Thyroid gland (tissue), 4 donors: ENCODE measurements at regions not wholly inside any gene's neighbourhood (a gene's known extent, or its start where the extent isn't known, plus 50 kb on each side); places are given as distances from the start of the nearest gene placed in this dataset.

Experiments
- DNase-seq, 2 donors: peaks; one replicate each; pipeline ENCODE4 v3.0.0-alpha.2; 2019
- H3K27ac ChIP-seq, 3 donors: fragments of 200-600 bp; sonication (generic); 1 replicate in 2 of 3; 2 replicates in 1 of 3; pipeline ENCODE4 v1.5.1; 2016 to 2019; ENCODE audit warnings: mild to moderate bottlenecking in 1 of 3, moderate library complexity in 1 of 3
- H3K27me3 ChIP-seq: fragments of 200-600 bp; sonication (generic); one replicate; pipeline ENCODE4 v1.5.1; 2019
- H3K36me3 ChIP-seq, 2 donors: fragments of 200-600 bp; sonication (generic); one replicate each; pipeline ENCODE4 v1.5.1; 2016 to 2019
- H3K4me1 ChIP-seq, 2 donors: fragments of 200-600 bp; sonication (generic); one replicate each; pipeline ENCODE4 v1.5.1; 2017 to 2019
- H3K4me3 ChIP-seq, 3 donors: fragments of 200-600 bp; sonication (generic); replicated peaks in 1 of 3; 1 replicate in 2 of 3; 2 replicates in 1 of 3; pipeline ENCODE4 v1.5.1; 2016; ENCODE audit warnings: mild to moderate bottlenecking in 1 of 3
- H3K9me3 ChIP-seq: fragments of 200-600 bp; sonication (generic); one replicate; pipeline ENCODE4 v1.5.1; 2017
- POLR2A ChIP-seq, 2 donors: fragments of 450-650 bp; IDR thresholded peaks; one replicate each; pipeline ENCODE4 v1.6.1; 2017; ENCODE audit warnings: antibody characterized with exemption in 2 of 2, mild to moderate bottlenecking in 2 of 2, moderate library complexity in 1 of 2
- WGBS, 2 donors: methylation state at CpG; one replicate each; pipeline ENCODE4 v1.1.5; 2017; 5-methylcytosine and 5-hydroxymethylcytosine counted together
- intact Hi-C: fragments of 100-400 bp; cut with DNase I; formaldehyde crosslinking; loops from one replicate; pipeline ENCODE4 v1.15.1; 2023
- TF ChIP-seq, protein P1 (sequence below), 6 experiments: fragments of 200-600 bp in 3 of 6; fragments of 450-650 bp in 3 of 6; sonication (generic) in 3 of 6; IDR thresholded peaks; one replicate each; pipeline ENCODE4 v1.5.1; 2016 to 2019; ENCODE audit warnings: antibody characterized with exemption in 6 of 6, mild to moderate bottlenecking in 2 of 6, inconsistent platforms in 1 of 6, moderate library complexity in 1 of 6

DNA sequence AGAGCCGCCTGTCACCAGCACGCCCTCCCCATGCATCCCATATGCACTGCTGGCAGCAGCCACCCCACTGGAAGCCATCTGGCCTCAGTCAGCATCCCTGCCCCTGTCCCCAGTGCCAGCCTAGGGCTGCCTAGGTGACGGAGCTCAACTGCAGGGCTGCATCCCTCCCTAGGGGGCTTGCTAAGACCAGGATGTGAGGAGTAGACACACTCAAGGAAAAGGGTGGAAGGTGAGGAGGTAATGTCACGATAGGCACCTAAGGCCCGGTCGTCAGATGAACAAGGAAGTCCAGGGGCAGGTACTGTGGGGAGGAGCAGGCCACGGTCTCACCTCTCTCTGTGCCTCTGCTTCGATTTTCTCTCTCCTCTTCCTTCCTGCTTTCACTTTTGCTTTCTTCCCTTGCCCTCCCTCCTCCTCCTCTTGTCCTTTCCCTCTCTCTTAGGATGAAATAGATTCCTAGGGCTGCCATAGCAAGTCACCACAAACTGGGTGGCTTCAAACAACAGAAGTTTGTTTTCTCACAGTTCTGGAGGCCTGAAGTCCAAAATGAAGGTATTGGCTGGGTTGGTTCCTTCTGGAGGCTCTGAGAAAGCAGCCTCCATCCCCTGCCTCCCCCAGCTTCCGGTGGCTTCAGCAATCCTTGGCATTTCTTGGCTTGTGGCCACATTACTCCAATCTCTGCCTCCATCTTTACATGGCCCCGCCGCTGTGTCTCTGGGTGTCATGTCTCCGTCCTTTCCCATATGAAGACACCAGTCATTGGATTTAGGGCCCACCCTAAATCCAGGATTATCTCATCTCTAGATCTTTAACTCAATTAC lies 298.3 kb downstream of the SHQ1 start:
- Histone ChIP-seq H3K9me3 (no peaks in the 10 kb centered on the region), H3K27me3 (no peaks in the 10 kb centered on the region), H3K36me3 (no peaks in the 10 kb centered on the region), H3K27ac (no peak overlapping the region), H3K4me1 (no peaks in the 10 kb centered on the region), H3K4me3 (no peak overlapping the region)
- WGBS, 2 donors: 85 to 91% methylated on average over 11 to 12 of the region's 12 CpGs
- no peak for TF ChIP-seq POLR2A (IDR thresholded peaks at IDR 0.05)
- TF ChIP-seq, protein P1, sequence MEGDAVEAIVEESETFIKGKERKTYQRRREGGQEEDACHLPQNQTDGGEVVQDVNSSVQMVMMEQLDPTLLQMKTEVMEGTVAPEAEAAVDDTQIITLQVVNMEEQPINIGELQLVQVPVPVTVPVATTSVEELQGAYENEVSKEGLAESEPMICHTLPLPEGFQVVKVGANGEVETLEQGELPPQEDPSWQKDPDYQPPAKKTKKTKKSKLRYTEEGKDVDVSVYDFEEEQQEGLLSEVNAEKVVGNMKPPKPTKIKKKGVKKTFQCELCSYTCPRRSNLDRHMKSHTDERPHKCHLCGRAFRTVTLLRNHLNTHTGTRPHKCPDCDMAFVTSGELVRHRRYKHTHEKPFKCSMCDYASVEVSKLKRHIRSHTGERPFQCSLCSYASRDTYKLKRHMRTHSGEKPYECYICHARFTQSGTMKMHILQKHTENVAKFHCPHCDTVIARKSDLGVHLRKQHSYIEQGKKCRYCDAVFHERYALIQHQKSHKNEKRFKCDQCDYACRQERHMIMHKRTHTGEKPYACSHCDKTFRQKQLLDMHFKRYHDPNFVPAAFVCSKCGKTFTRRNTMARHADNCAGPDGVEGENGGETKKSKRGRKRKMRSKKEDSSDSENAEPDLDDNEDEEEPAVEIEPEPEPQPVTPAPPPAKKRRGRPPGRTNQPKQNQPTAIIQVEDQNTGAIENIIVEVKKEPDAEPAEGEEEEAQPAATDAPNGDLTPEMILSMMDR (IDR thresholded peaks at IDR 0.05): no peak
- intact Hi-C loops: no loop called here
- no peak for DNase-seq

DNA sequence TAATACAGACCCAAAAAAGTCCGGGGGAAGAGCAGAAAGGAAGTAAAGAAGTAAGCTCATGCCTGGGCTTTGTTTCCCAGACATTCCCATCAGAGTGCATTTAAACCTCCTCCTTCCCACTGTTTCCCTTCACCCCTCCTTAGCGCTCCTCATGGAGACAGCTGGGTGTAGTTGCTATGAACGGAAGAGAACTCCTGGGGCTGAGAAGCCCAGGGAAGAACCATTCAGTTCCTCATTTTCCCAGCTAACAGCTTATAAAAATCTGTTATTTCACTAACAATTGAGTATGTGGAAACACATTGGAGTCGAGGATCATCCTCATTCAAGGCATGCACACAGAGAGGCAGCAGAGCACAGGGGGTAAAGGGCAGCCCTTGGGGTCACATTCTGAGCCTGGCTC lies 299.3 kb downstream of the SHQ1 start:
- no peak for TF ChIP-seq POLR2A (IDR thresholded peaks at IDR 0.05)
- TF ChIP-seq, protein P1 (IDR thresholded peaks at IDR 0.05): no peak
- Histone ChIP-seq H3K4me3 (no peak overlapping the region), H3K36me3 (no peaks in the 10 kb centered on the region), H3K27ac (no peak overlapping the region), H3K9me3 (no peaks in the 10 kb centered on the region), H3K4me1 (no peaks in the 10 kb centered on the region), H3K27me3 (no peaks in the 10 kb centered on the region)
- 70 to 78% methylated on average over 4 of the region's 4 CpGs for WGBS, 2 donors
- DNase-seq: no peak
- intact Hi-C loops: no loop called here

- no peak overlapping the region for H3K27ac ChIP-seq
- no peaks in the 10 kb centered on the region for H3K4me1 ChIP-seq
- TF ChIP-seq POLR2A (IDR thresholded peaks at IDR 0.05): no peak
- TF ChIP-seq, protein P1 (IDR thresholded peaks at IDR 0.05): no peak
- 0 to 13% methylated on average over 1 of the region's 1 CpG for WGBS, 2 donors
- H3K9me3 ChIP-seq: no peaks in the 10 kb centered on the region
- DNase-seq: no peak
- intact Hi-C loops: no loop called here
- no peak overlapping the region for H3K4me3 ChIP-seq
- H3K27me3 ChIP-seq: no peaks in the 10 kb centered on the region
- H3K36me3 ChIP-seq: no peaks in the 10 kb centered on the region
Observed at GRCh38 chr3:72548461-72548860, 299.8 kb downstream of the SHQ1 start.

DNA sequence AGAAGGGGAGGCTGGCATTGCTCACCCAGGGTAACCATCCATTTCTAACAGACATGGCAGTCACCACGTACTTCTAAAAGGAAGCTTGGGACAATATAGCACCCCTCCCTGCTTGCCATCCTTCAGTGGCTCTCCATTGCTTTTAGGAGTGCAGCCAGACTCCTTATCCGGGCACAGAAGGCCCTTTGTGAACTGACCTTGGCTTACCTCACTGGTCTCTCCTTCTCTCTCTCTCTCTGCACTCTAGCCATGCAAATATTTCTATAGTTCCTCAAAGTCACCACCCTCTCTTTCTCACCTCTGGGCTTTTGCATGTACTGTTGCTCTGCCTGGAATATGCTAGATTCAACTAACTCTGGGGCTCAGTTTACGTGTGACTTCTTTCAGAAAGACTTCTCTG lies 301.1 kb downstream of the SHQ1 start:
- TF ChIP-seq, protein P1 (IDR thresholded peaks at IDR 0.05): no peak
- TF ChIP-seq POLR2A (IDR thresholded peaks at IDR 0.05): no peak
- Histone ChIP-seq H3K4me3 (no peak overlapping the region), H3K27ac (no peak overlapping the region), H3K9me3 (no peaks in the 10 kb centered on the region), H3K4me1 (no peaks in the 10 kb centered on the region), H3K27me3 (no peaks in the 10 kb centered on the region), H3K36me3 (no peaks in the 10 kb centered on the region)
- DNase-seq: no peak
- 57 to 58% methylated on average over 3 of the region's 3 CpGs for WGBS, 2 donors
- intact Hi-C loops: no loop called here

- intact Hi-C loops: no loop called here
Observed at GRCh38 chr3:72544239-72544638, 304.0 kb downstream of the SHQ1 start.

More at GRCh38 chr3:72544239-72544638, 304.0 kb downstream of the SHQ1 start:
- no peak overlapping the region for H3K27ac ChIP-seq
- H3K4me1 ChIP-seq: no peaks in the 10 kb centered on the region
- no peak for TF ChIP-seq POLR2A (IDR thresholded peaks at IDR 0.05)
- TF ChIP-seq, protein P1 (IDR thresholded peaks at IDR 0.05): no peak
- H3K27me3 ChIP-seq: no peaks in the 10 kb centered on the region
- DNase-seq: no peak
- no peaks in the 10 kb centered on the region for H3K9me3 ChIP-seq
- no peaks in the 10 kb centered on the region for H3K36me3 ChIP-seq
- WGBS, 2 donors: 85 to 88% methylated on average over 4 of the region's 4 CpGs
- no peak overlapping the region for H3K4me3 ChIP-seq
